ENCODE measurements at regions not wholly inside any gene's neighbourhood (a gene's known extent, or its start where the extent isn't known, plus 50 kb on each side); places are given as distances from the start of the nearest gene placed in this dataset.

- Histone ChIP-seq H3K4me3 (no peak overlapping the region), H3K36me3 (no peaks in the 10 kb centered on the region), H3K27me3 (no peaks in the 10 kb centered on the region), H3K9me3 (no peaks in the 10 kb centered on the region), H3K27ac (no peak overlapping the region), H3K4me1 (peaks cover 7 to 23% of the 10 kb centered on the region in 2 donors)
- DNase-seq (no peak), ATAC-seq (no peak)
- intact Hi-C loops (cut with DNase I; ENCODE audit: low total_unique reads): no loop called here
- in situ Hi-C loops (cut with MboI; ENCODE audit: low sequenced_read_pairs in 4 of 4): loop anchor here in 1 of 4 donors (10.0 to 25.0 kb wide), 2 partner anchors 66 to 744 kb away; partner anchors contain the start of gene ZNF608
- TF ChIP-seq CTCF (IDR thresholded peaks at IDR 0.05 in 4 of 5, conservative IDR thresholded peaks at IDR 0.05 in 1 of 5) (no peak), POLR2A (IDR thresholded peaks at IDR 0.05) (no peak)
Observed at GRCh38 chr5:125480911-125481310, 734.5 kb upstream of the ZNF608 start.

GRCh38 chr5:125481506-125482465 is 735.3 kb upstream of the ZNF608 start:
- in situ Hi-C loops (cut with MboI; ENCODE audit: low sequenced_read_pairs in 4 of 4) (loop anchor here in 1 of 4 donors (10.0 to 25.0 kb wide), 2 partner anchors 67 to 744 kb away; partner anchors contain the start of gene ZNF608), intact Hi-C loops (cut with DNase I; ENCODE audit: low total_unique reads) (no loop called here)
- H3K27ac ChIP-seq: peak overlapping the region in 1 of 4 donors; percentile 5
- TF ChIP-seq CTCF (IDR thresholded peaks at IDR 0.05 in 4 of 5, conservative IDR thresholded peaks at IDR 0.05 in 1 of 5) (no peak), POLR2A (IDR thresholded peaks at IDR 0.05) (no peak)
- no peaks in the 10 kb centered on the region for H3K27me3 ChIP-seq
- DNase-seq: no peak
- no peaks in the 10 kb centered on the region for H3K9me3 ChIP-seq
- H3K36me3 ChIP-seq: no peaks in the 10 kb centered on the region
- no peak overlapping the region for H3K4me3 ChIP-seq
- peaks cover 7 to 30% of the 10 kb centered on the region in 2 donors for H3K4me1 ChIP-seq
- ATAC-seq: no peak

- DNase-seq: no peak
- Histone ChIP-seq H3K27me3 (no peaks in the 10 kb centered on the region), H3K9me3 (no peaks in the 10 kb centered on the region), H3K36me3 (no peaks in the 10 kb centered on the region), H3K4me1 (peaks cover 7 to 30% of the 10 kb centered on the region in 2 donors), H3K27ac (peak overlapping the region; percentile 67 to 94 (median 88)), H3K4me3 (no peak overlapping the region)
- intact Hi-C loops (cut with DNase I; ENCODE audit: low total_unique reads) (loop anchor here (1.0 to 2.0 kb wide), 2 partner anchors 71 to 577 kb away; no protein-coding TSS in a partner anchor), in situ Hi-C loops (cut with MboI; ENCODE audit: low sequenced_read_pairs in 4 of 4) (loop anchor here in 1 of 4 donors (10.0 to 25.0 kb wide), 2 partner anchors 69 to 746 kb away; partner anchors contain the start of gene ZNF608)
- TF ChIP-seq POLR2A (IDR thresholded peaks at IDR 0.05): no peak
- no peak for TF ChIP-seq CTCF (IDR thresholded peaks at IDR 0.05 in 4 of 5, conservative IDR thresholded peaks at IDR 0.05 in 1 of 5)
- ATAC-seq: no peak
Observed at GRCh38 chr5:125483609-125484008, 737.2 kb upstream of the ZNF608 start.

GRCh38 chr5:125484272-125484741 is 737.9 kb upstream of the ZNF608 start:
- Histone ChIP-seq H3K4me3 (peak overlapping the region in 2 of 4 donors; percentile 21 to 27), H3K36me3 (no peaks in the 10 kb centered on the region), H3K4me1 (peaks cover 7 to 30% of the 10 kb centered on the region in 2 donors), H3K27me3 (no peaks in the 10 kb centered on the region), H3K27ac (peak overlapping the region; percentile 67 to 94 (median 88)), H3K9me3 (no peaks in the 10 kb centered on the region)
- intact Hi-C loops (cut with DNase I; ENCODE audit: low total_unique reads) (loop anchor here (1.0 to 2.0 kb wide), 2 partner anchors 72 to 578 kb away; no protein-coding TSS in a partner anchor), in situ Hi-C loops (cut with MboI; ENCODE audit: low sequenced_read_pairs in 4 of 4) (loop anchor here in 1 of 4 donors (10.0 to 25.0 kb wide), 2 partner anchors 70 to 747 kb away; partner anchors contain the start of gene ZNF608)
- peak; percentile 57 to 64 for DNase-seq
- ATAC-seq: peak; percentile 63 to 78
- TF ChIP-seq CTCF (IDR thresholded peaks at IDR 0.05 in 4 of 5, conservative IDR thresholded peaks at IDR 0.05 in 1 of 5): no peak
- TF ChIP-seq POLR2A (IDR thresholded peaks at IDR 0.05): no peak

All from gastrocnemius medialis (tissue), 4 donors.